DOHH2 (cell line): ENCODE measurements at regions not wholly inside any gene's neighbourhood (a gene's known extent, or its start where the extent isn't known, plus 50 kb on each side); places are given as distances from the start of the nearest gene placed in this dataset.

Experiments used
- CTCF ChIP-seq: fragments of 200-600 bp; sonication (generic); IDR thresholded peaks from one replicate; pipeline ENCODE4 v1.5.1; 2014; ENCODE audit warnings: antibody characterized with exemption, mild to moderate bottlenecking, low read depth, low read length; ENCODE audit not compliant: poor library complexity, severe bottlenecking
- EZH2phosphoT487 ChIP-seq: fragments of 200-600 bp; sonication (generic); IDR thresholded peaks from 2 replicates; pipeline ENCODE4 v1.6.1; 2017; ENCODE audit warnings: borderline replicate concordance, mild to moderate bottlenecking, antibody characterized with exemption, low read length, moderate library complexity, mixed read lengths

GRCh38 chr5:167608390-167609272, 682.8 kb upstream of the WWC1 start:
- no peak for TF ChIP-seq CTCF
- TF ChIP-seq EZH2phosphoT487: no peak
